ENCODE measurements at regions not wholly inside any gene's neighbourhood (a gene's known extent, or its start where the extent isn't known, plus 50 kb on each side); places are given as distances from the start of the nearest gene placed in this dataset.

GRCh38 chr10:89100680-89101079 is 106.4 kb downstream of the CH25H start:
- TF ChIP-seq, protein P1, sequence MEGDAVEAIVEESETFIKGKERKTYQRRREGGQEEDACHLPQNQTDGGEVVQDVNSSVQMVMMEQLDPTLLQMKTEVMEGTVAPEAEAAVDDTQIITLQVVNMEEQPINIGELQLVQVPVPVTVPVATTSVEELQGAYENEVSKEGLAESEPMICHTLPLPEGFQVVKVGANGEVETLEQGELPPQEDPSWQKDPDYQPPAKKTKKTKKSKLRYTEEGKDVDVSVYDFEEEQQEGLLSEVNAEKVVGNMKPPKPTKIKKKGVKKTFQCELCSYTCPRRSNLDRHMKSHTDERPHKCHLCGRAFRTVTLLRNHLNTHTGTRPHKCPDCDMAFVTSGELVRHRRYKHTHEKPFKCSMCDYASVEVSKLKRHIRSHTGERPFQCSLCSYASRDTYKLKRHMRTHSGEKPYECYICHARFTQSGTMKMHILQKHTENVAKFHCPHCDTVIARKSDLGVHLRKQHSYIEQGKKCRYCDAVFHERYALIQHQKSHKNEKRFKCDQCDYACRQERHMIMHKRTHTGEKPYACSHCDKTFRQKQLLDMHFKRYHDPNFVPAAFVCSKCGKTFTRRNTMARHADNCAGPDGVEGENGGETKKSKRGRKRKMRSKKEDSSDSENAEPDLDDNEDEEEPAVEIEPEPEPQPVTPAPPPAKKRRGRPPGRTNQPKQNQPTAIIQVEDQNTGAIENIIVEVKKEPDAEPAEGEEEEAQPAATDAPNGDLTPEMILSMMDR (IDR thresholded peaks at IDR 0.05): no peak
- no peak for TF ChIP-seq POLR2A (IDR thresholded peaks at IDR 0.05)
